Esophagus (tissue), 2 donors: ENCODE measurements at regions not wholly inside any gene's neighbourhood (a gene's known extent, or its start where the extent isn't known, plus 50 kb on each side); places are given as distances from the start of the nearest gene placed in this dataset.
A peak's percentile ranks its signal among the peaks of the same experiment; 100 is the strongest.

Experiments
- H3K27ac ChIP-seq, 2 donors: one replicate each; pipeline ENCODE4 v1.5.1; 2013; ENCODE audit warnings: low read depth in 2 of 2, mild to moderate bottlenecking in 2 of 2, inconsistent platforms in 1 of 2, low read length in 1 of 2, moderate library complexity in 1 of 2
- H3K27me3 ChIP-seq, 2 donors: one replicate each; pipeline ENCODE4 v1.6.1; 2013; ENCODE audit warnings: low read length in 2 of 2, control low read depth in 1 of 2, mild to moderate bottlenecking in 1 of 2; ENCODE audit not compliant: insufficient read depth in 2 of 2, control insufficient read depth in 1 of 2
- H3K36me3 ChIP-seq, 2 donors: one replicate each; pipeline ENCODE4 v1.6.1; 2013; ENCODE audit warnings: low read length in 1 of 2; ENCODE audit not compliant: control insufficient read depth in 2 of 2, insufficient read depth in 2 of 2
- H3K4me1 ChIP-seq, 2 donors: one replicate each; pipeline ENCODE4 v1.6.1; 2013; ENCODE audit warnings: low read length in 1 of 2; ENCODE audit not compliant: control insufficient read depth in 2 of 2, insufficient read depth in 2 of 2
- H3K4me3 ChIP-seq, 2 donors: one replicate each; pipeline ENCODE4 v1.5.1; 2013; ENCODE audit warnings: low read length in 2 of 2, mild to moderate bottlenecking in 2 of 2, low read depth in 1 of 2, moderate library complexity in 1 of 2
- H3K9me3 ChIP-seq, 2 donors: one replicate each; pipeline ENCODE4 v1.6.1; 2013; ENCODE audit warnings: mild to moderate bottlenecking in 2 of 2, low read depth in 1 of 2, low read length in 1 of 2, moderate library complexity in 1 of 2; ENCODE audit not compliant: control insufficient read depth in 2 of 2, insufficient read depth in 1 of 2
- WGBS, 2 donors: extraction: QIAGEN DNeasy Blood & Tissue Kit; methylation state at CpG; one replicate each; pipeline ENCODE4 v1.1.7; 2013; 5-methylcytosine and 5-hydroxymethylcytosine counted together
- donor health status: healthy with polysubstance abuse.
- donor health status: Bipolar disorder and iron deficiency.

DNA sequence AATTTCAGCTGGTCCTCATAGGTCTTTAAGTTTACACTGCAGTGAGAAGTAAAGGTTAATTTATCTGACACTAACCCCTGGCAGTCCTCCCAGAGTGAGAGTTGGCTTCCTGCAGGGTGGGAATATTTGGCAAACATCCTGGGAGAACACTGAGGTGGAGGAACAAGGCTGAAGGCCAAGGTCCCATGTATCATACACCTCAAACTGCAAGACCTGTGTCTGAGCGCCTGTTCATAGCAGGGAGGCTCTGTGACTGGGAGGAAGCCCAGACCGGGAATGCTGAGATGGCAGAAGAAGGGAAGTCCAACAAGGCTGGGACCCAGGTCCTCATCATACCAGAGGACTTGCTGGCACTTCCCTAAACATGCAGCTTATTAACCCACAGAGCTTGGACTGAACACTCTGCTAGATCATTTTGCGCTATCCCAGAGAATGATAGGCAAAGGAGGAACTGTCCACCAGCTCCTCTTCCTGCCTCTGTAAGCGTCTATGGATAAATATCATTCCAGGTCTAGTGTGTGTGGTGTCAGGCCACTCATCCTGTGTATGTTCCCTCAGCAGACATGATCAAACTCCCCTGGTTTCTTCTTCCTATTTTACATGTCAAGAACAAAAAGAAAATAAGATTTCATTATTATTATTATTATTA is 199.6 kb upstream of the CNOT2 start:
- 58 to 70% methylated on average over 4 of the region's 4 CpGs for WGBS, 2 donors
- Histone ChIP-seq H3K9me3 (no peaks in the 10 kb centered on the region), H3K4me3 (no peak overlapping the region), H3K4me1 (peaks cover 0 to 5% of the 10 kb centered on the region in 2 donors), H3K27me3 (no peaks in the 10 kb centered on the region), H3K36me3 (no peaks in the 10 kb centered on the region), H3K27ac (no peak overlapping the region)

DNA sequence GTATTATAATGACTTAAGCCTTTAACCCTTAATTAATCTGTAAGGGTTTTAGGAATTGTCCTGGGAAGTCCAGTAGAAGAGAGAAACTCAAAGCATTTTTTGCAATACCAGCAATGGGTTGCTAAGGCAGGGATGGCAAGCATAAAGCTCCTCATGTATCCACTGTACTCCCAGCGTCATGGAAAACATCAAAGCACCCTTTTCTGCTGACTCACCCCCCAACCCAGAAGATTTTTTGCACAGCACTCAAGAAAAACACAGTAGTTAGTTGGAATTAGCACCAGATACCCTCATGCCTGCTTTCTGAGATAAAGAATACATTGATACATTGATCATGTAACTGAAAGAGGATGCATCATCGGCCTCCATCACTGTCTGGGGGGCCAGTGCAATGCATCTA is 199.1 kb upstream of the CNOT2 start:
- peaks cover 0 to 5% of the 10 kb centered on the region in 2 donors for H3K4me1 ChIP-seq
- H3K36me3 ChIP-seq: no peaks in the 10 kb centered on the region
- H3K4me3 ChIP-seq: no peak overlapping the region
- no peaks in the 10 kb centered on the region for H3K9me3 ChIP-seq
- H3K27ac ChIP-seq: no peak overlapping the region
- H3K27me3 ChIP-seq: no peaks in the 10 kb centered on the region
- 79 to 81% methylated on average over 2 of the region's 2 CpGs for whole genome bisulfite sequencing, 2 donors

DNA sequence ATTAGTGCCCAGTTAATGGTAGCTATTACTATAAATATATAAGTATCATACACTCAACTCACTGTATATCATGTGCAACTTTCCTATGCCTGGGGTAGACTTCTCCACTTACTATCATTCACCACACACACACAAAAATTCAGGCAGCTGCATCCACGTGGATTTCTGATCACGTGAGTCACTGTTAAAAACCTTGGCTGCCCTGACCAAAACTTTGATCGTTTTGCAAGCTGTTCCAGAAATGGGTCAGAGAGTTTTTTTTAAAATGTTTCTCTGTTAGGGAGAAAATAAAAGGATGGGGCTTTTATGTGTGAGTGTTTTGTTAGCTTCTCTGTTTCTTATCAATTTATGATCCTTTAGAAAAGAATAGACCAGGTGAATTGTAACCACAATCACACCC is 198.2 kb upstream of the CNOT2 start:
- no peak overlapping the region for H3K4me3 ChIP-seq
- no peak overlapping the region for H3K27ac ChIP-seq
- H3K36me3 ChIP-seq: no peaks in the 10 kb centered on the region
- peaks cover 0 to 7% of the 10 kb centered on the region in 2 donors for H3K4me1 ChIP-seq
- WGBS, 2 donors: 33 to 45% methylated on average over 3 of the region's 3 CpGs
- H3K9me3 ChIP-seq: no peaks in the 10 kb centered on the region
- H3K27me3 ChIP-seq: no peaks in the 10 kb centered on the region

DNA sequence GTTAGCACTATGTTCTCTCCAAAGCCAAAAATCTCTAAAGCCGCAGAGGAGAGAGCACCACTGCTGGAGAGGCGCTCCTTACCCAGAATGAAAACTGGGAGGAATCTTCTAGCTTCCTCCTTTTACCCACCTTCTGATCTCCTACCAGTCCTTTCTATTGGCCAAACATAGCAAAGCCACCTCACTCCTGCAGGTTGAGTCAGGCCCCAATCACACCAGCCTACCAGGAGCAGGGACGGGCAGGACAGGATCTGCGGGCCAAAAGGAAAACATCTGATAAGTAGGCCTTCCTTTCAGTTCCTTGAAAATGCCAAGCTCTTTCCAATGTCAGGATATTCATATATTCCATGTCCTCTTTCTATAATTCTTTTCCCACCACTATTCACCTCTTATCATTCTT is 197.7 kb upstream of the CNOT2 start:
- Histone ChIP-seq H3K27ac (peak overlapping the region in 1 of 2 donors; percentile 49), H3K4me1 (peaks cover 0 to 7% of the 10 kb centered on the region in 2 donors), H3K9me3 (no peaks in the 10 kb centered on the region), H3K4me3 (no peak overlapping the region), H3K36me3 (no peaks in the 10 kb centered on the region), H3K27me3 (no peaks in the 10 kb centered on the region)
- 68 to 70% methylated on average over 4 of the region's 4 CpGs for WGBS, 2 donors

DNA sequence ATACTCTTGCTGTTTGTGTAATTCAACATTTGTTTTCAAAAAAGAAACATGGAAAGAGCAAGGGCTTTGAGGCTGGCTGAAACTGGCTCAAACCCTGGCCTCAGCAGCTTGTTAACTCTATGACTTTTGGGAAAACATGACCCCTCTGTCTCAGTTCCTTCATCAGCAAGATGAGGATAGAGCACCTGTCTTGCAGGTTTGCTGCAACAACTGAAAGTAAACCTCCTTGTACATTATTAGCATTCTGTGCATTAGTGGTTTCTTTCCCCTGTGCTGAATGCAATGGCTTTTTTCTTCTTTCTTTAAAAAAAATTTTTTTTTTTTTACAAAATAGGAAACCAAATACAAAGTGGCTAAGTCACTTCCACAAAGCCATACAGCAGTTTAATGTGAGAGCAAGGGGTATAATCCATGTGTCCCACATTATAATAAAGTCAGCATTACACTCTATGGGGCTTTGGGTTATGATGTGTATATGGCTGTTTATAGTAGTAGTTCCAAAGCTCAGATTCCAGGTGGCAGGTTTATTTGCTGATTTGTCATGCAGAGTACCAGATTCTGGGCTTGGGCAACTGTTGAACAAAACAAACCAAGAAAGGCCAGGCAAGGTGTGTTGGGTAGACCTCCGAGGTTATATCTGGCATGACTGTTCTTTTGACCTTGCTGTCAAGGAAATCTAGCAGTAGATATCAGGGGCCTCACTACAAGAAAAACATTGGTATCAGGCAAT is 194.5 kb upstream of the CNOT2 start:
- Histone ChIP-seq H3K36me3 (no peaks in the 10 kb centered on the region), H3K4me1 (peaks cover 0 to 3% of the 10 kb centered on the region in 2 donors), H3K27me3 (no peaks in the 10 kb centered on the region), H3K9me3 (no peaks in the 10 kb centered on the region), H3K27ac (no peak overlapping the region), H3K4me3 (no peak overlapping the region)
- 67 to 88% methylated on average over 1 of the region's 1 CpG for WGBS, 2 donors

DNA sequence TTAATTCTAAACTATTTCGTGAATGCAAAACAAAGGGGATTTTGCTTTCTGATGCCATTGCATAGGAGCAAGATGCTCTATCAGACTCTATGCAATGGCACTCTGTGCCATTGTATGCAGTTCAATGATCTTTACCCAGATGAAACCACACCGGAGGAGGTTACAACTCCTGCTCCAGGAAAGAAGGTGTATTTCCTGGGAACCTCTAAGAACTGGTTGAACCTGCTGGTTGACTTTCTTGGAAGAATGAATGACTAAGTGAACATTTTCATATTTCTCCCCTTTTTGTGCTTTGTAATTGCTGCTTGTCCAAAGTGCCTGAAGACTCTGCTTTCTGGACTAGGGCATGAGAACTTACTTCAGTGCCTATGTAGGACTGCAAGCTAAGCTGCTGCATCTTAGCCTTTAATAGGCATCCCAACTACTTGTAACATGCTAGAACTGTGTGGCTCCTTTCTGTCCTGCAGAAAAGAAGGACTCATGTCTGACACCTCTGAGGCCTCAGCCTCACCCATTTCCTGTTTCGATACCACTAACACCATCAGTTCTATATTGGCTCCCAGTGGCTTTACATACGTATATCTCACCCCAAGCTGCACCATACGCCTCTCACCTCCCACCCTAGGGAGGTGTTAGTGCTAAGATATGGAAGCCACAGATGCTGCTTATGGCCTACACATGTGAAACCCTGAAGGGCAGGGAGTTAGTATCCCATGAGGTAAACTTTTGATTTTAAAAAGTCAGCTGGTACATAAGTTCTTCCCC is 193.5 kb upstream of the CNOT2 start:
- Histone ChIP-seq H3K4me3 (no peak overlapping the region), H3K27ac (peak overlapping the region; percentile 75 to 94), H3K9me3 (no peaks in the 10 kb centered on the region), H3K4me1 (peaks cover 0 to 5% of the 10 kb centered on the region in 2 donors), H3K27me3 (no peaks in the 10 kb centered on the region), H3K36me3 (no peaks in the 10 kb centered on the region)
- WGBS, 2 donors: 49 to 52% methylated on average over 5 of the region's 5 CpGs

DNA sequence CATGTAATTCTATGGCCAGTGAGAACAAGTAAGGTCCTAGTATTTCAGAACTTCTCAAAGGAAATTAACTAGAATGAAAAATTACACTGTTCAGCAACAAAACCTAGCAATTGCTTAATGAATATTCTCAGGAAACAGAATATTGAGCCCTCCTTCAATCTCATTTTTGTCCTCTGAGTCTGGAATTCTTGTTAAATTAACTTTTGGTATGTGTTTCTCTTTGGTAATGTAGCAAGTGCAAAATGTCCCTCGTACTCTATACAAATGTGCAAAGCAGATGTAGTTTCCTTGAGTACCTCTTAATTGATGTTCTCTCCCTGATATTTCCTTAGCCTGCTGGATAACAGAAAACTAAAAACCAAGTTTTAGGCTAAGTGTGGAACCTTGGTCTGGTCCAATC is 190.8 kb upstream of the CNOT2 start:
- no peak overlapping the region for H3K27ac ChIP-seq
- H3K36me3 ChIP-seq: no peaks in the 10 kb centered on the region
- H3K27me3 ChIP-seq: no peaks in the 10 kb centered on the region
- no peak overlapping the region for H3K4me3 ChIP-seq
- WGBS, 2 donors: 90 to 100% methylated on average over 1 of the region's 1 CpG
- H3K9me3 ChIP-seq: no peaks in the 10 kb centered on the region
- peaks cover 0 to 5% of the 10 kb centered on the region in 2 donors for H3K4me1 ChIP-seq

DNA sequence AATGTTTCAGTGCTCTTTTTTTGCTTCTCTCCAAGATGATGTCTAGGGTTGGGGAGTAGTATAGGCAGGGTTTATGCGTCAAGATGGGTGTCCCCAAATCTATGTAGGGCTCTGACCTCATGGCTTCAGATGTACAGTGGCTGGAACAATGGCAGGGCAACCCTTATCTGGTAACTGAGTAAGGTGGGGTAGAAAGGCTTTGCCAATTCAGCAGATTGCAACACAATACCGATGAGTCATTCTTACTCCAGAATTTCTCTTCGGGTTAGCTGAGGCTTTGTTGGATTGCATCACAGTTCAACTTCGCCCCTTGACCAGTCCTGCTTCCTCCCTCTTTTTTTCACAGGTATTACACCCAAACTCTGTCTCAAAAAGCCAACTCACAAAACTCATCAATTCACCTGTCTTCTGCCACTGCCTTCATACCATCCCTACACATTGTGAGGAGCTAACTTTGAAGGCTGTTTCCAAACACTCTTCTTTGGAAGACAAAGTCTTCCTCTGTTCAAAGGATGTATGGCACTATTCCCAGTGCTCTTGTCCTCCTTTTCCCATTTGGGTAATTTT is 190.2 kb upstream of the CNOT2 start:
- Histone ChIP-seq H3K27me3 (no peaks in the 10 kb centered on the region), H3K9me3 (no peaks in the 10 kb centered on the region), H3K4me3 (no peak overlapping the region), H3K4me1 (peaks cover 0 to 5% of the 10 kb centered on the region in 2 donors), H3K27ac (peak overlapping the region in 1 of 2 donors; percentile 42), H3K36me3 (no peaks in the 10 kb centered on the region)
- WGBS, 2 donors: 49 to 51% methylated on average over 4 of the region's 4 CpGs

DNA sequence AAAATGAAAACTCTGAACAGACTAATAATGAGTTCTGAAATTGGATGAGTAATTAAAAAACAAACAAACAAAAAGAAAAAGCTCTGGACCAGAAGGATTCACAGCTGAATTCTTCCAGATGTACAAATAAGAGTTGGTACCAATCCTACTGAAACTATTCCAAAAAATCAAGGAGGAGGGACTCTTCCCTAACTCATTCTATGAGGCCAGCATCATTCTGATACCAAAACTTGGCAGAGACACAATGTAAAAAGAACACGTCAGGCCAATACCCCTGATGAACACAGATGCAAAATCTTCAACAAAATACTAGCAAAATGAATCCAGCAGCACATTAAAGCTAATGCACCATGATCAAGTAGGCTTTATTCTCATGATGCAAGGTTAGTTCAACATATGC is 183.9 kb upstream of the CNOT2 start:
- Histone ChIP-seq H3K27me3 (no peaks in the 10 kb centered on the region), H3K4me3 (no peak overlapping the region), H3K27ac (no peak overlapping the region), H3K4me1 (peaks cover 0 to 2% of the 10 kb centered on the region in 2 donors), H3K36me3 (no peaks in the 10 kb centered on the region), H3K9me3 (no peaks in the 10 kb centered on the region)
- WGBS, 2 donors: 28 to 40% methylated on average over 1 of the region's 1 CpG
